HuH-7.5 (cell line): ENCODE measurements at regions not wholly inside any gene's neighbourhood (a gene's known extent, or its start where the extent isn't known, plus 50 kb on each side); places are given as distances from the start of the nearest gene placed in this dataset.
A peak's percentile ranks its signal among the peaks of the same experiment; 100 is the strongest.

ENCODE experiments used
- DNase-seq: peaks from one replicate; pipeline ENCODE4 v3.0.0; 2011; ENCODE audit warnings: low spot score

GRCh38 chr10:107914450-107915214, 750.1 kb upstream of the SORCS1 start:
- peak; percentile 11 for DNase-seq

DNA sequence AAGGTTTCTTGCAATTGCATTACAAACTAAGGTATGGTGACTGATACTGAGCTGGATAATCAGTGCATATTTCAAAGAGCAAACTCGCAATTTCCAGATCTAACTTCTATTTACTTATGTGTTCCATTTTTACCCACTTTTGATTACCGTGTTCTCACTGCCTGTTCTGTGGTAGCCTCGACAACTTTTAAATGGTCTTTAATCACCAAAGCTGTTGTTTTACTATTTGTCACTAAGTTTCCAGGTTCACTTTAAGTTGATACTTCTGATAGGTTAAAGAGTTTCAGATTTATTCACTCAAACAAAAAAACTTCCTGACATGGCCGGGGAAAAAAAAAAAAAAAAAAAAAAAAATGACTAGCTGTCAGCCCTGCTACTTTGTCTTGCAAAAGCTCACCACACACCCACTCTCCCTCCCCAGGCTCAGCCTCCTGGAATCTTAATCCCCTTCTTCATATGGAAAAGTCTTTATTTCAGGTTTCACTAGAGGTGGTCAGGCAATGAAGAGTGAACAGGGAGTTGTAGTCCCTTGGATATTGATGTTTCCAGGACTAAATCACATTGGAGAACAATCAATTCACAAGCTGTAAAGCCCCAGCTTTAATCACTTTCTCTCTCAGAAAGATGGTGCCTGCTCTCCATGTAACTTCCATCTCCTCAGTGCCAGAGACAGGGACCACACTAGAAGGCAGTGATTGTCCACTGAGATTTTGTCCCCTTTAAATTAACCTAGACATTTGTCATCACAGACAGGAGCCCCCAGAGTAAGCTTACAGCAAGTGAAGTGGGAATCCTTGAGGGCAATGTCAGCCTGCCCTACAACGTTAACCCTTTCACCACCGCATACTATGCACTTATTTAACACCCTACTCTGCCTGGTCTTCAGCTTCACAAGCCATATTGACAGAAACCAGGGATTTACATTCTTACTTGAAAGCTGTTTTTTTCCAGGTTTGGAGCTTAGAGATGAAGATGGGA, 749.1 kb upstream of the SORCS1 start:
- DNase-seq, result no peak

DNA sequence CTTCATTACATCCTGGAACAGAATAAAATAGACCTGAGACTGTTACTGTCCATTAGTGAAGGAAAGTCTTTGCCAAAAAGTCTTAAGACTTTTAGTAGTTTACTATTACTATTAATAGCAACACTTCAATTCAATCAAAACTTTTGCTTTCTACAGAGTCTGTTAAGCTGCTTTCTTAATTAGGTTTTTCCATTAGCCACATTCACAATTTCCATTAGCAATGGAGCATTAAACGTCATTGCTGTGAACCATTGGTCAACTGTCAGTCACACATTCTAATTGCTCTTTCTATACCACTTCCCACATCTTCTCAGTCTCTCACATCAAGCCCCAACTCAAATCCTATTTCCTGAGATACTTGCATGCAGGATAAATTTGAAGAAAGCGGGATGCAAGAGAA, 736.6 kb upstream of the SORCS1 start:
- DNase-seq, result no peak

- DNase-seq, result no peak
Observed at GRCh38 chr10:107900131-107900530, 735.6 kb upstream of the SORCS1 start.

- no peak for DNase-seq
Observed at GRCh38 chr10:107899502-107900062, 735.1 kb upstream of the SORCS1 start.

- DNase-seq, result no peak
Observed at GRCh38 chr10:107899075-107899474, 734.6 kb upstream of the SORCS1 start.

GRCh38 chr10:107898392-107898791, 733.9 kb upstream of the SORCS1 start:
- DNase-seq, result no peak

DNA sequence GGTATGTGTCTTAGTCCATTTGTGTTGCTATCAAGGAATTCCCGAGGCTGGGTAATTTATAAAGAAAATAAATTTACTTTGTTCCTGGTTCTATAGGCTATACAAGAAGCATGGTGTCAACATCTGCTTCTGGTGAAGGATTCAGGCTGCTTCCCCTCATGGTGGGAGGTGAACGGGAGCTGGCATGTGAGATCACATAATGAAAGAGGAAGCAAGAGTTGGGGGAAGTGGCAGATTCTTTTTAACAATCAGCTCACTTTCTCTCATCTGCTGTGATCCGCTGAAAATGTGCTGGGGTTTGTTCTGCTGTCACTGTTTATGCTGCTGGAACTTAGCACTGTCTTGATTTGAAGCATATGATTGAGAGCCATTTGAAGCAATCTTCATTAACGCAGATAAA, 730.0 kb upstream of the SORCS1 start:
- no peak for DNase-seq

- no peak for DNase-seq
Observed at GRCh38 chr10:107889105-107889504, 724.6 kb upstream of the SORCS1 start.

- no peak for DNase-seq
Observed at GRCh38 chr10:107880185-107880584, 715.7 kb upstream of the SORCS1 start.

GRCh38 chr10:107873007-107873406, 708.5 kb upstream of the SORCS1 start:
- no peak for DNase-seq

DNA sequence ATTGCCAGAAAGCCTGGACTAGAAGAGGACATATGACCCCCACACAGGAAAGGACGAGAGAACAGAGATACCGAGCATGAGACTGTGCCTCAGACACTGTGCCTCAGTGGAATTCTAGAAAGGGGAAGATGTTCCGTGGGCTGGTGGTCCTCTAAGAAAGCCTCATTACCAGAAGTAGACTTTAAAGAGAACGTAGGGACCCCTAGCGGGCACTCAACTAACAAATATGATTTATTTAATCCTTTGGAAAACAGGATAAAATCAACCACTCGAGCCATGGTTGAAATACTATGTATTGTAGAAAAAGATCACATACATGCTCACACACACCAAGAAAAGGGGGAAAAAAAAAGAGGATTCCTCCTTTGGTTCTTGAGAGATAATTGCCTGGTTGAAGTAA, 701.2 kb upstream of the SORCS1 start:
- DNase-seq, result no peak

DNA sequence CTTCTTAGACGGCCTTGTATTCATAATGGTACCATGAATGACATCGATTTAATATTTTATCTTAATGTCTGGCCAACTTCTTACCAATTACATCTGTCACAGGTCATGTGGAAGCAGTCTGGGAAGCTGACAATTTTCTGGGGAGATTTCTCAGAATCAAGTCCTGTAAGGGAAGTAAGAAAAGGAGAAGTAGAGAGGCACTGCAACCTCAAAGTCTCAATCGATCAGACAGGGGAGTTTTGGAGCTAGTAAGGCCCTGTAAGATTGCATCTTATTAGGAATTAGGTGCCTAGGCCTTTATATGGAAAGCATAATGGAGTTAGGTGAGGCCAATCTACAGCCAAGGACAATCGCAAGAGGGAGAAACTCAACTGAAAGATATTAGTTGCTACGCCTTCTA, 694.6 kb upstream of the SORCS1 start:
- DNase-seq, result no peak

DNA sequence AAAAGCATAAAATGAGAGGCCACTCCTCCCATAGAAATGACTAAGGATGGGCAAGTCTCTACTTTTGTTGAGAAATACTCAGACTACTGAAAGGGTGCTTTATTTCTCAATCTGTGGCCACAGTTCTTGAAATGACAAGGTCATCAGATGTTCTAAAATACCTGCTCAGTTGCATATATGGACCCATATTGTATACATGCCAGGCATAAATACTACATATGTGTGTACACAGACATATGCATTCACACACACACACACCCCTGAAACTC, 691.5 kb upstream of the SORCS1 start:
- no peak for DNase-seq

DNA sequence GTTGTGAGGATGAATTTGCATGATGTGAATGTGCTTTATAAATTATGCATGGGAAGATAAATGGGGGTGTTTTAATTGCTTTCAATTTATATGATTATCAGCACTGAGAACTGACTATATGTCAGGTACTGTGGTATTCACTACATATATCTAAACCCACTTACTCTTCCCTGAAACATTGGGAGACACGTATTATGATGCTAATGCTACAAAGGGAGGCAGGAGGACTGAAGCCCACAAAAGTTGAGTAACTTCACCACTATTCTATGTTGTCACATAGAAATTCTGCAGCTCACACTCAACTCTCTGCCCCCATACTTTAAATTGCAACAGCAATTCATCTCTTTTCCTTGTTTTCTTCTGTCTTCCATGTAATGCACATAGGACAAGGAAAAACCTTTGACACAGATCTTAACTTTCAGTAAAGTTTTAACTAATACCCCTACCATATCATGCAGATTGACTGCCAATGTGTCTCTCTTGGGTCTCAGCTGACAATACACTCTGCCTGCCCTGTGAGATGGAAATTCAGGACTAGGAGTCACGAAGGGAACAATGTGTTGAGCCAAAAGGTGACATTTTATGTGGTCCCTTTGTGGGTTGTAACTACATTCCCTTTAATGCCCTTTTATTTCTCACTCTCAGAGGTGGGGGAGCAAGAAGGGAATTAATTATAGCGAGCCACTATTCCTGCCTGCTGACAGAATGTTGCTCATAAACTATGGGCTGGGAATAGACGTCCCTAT, 691.0 kb upstream of the SORCS1 start:
- no peak for DNase-seq

DNA sequence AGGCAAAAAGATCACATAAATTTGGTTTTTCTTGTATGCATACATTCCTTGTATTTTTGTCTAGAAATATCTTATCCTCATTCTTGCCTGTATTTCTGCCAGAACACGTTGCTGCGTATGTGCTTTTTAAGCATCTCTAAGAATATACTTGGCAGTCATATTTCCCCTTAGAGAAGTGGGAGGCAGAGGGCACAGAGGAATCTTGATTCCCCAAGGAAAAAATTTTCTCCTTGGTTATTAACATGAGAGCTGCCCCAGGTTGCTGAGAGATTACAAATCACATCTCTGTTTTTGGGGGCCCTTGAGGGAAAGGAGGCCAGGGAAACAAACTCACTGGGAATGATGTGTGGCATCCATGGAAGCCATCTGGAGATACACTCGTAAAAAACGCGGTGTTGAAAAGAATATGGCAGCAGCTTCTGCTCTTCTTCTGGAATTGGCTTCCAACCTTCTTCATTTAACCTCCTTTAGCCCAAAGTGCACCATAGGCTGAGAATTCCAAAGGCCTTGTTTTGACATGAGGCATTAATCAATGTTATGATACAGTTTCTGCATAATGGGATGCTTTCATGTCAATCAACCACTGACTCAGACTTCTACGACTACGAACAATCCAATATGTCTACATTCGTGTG, 684.3 kb upstream of the SORCS1 start:
- DNase-seq, result no peak

- DNase-seq, result no peak
Observed at GRCh38 chr10:107847620-107848019, 683.1 kb upstream of the SORCS1 start.

- DNase-seq, result no peak
Observed at GRCh38 chr10:107834706-107835105, 670.2 kb upstream of the SORCS1 start.

GRCh38 chr10:107831772-107832171, 667.3 kb upstream of the SORCS1 start:
- DNase-seq, result no peak

DNA sequence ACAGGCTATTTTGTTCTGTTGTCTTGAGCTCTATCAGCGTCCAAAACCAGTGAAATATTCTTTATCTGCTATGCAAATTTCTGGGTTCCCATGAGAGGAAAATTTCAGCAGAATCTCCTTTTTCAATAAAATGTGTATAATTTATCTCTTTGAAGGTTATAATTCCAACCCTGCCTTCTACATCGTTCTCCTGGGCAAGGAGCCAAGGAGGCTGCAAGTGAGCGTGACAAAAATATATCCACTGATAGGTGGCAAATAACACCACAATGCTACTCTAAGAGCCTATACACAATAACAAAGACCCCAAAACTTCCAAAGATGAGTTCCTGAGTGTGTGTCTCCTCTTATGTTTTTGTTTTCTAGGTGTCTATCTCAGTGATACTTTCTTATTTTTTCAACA, 664.7 kb upstream of the SORCS1 start:
- no peak for DNase-seq

- no peak for DNase-seq
Observed at GRCh38 chr10:107826171-107826570, 661.7 kb upstream of the SORCS1 start.
